HG03159 (cell line): ENCODE measurements at regions not wholly inside any gene's neighbourhood (a gene's known extent, or its start where the extent isn't known, plus 50 kb on each side); places are given as distances from the start of the nearest gene placed in this dataset.

Experiments
- ATAC-seq: cut with Tn5 transposase; IDR thresholded peaks from one replicate; pipeline ENCODE4 v1.9.1; 2021; ENCODE audit warnings: mild to moderate bottlenecking, moderate library complexity; ENCODE audit not compliant: unreplicated experiment

- no peak for ATAC-seq
Observed at GRCh38 chr3:23075496-23075895, 127.6 kb upstream of the UBE2E2 start.

DNA sequence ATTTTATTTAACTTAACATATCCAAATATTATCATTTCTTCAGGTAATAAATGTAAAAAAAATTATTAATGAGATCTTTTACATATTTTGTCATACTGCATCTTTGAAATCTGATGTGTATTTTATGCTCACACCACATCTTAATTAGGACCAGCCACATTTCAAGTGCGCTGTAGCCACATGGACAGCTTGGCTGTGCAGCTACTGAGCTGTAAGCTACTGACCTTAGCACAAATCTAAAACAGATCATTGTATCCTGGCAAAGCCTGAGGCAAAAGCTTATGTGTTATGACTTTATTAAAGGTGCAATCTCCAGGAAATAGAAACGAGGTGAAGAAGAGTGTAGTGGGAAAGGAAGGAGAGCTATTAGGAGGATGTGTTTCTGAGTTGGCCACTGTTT, 126.7 kb upstream of the UBE2E2 start:
- ATAC-seq, result no peak

DNA sequence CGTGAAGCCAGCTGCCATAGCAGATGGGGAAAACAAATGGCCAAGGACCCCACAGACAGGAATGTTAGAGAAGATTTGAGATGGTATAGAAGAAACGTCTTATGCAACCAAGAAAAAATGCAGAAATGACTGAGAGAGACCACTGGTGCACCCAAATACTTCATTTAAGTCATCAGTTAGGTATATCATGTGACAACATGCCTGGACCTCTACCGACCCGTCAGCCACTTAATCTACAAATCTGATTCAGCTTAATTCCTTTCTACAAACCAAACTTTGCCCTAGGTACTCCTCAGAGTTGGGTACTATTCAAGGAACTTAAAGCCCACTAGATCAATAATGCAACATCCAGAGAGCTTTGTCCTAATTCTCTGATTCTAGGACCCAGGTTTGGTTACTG, 126.0 kb upstream of the UBE2E2 start:
- ATAC-seq, result no peak

GRCh38 chr3:23078735-23079134, 124.4 kb upstream of the UBE2E2 start:
- ATAC-seq, result no peak

DNA sequence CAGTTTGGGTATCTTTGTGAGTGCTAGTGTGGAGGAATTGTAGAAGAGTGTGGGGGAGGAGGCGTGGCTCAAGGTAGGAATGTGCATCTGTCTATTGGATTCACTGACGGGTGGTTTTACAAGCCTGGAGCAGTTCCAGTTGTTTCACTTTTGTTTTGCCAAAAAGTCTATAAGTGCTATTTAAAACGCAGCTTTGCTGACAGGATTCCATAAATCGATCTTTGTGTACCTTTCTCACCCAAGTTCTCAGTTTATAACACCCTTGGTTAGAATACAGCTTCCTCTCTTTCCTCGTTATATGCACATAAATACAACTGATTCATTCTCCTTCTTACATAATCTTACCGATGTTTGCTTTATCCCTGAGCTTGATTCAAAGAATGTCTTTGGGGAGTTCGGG, 123.2 kb upstream of the UBE2E2 start:
- ATAC-seq, result no peak

GRCh38 chr3:23083701-23084100, 119.4 kb upstream of the UBE2E2 start:
- ATAC-seq, result no peak

GRCh38 chr3:23084367-23084766, 118.8 kb upstream of the UBE2E2 start:
- ATAC-seq, result no peak

GRCh38 chr3:23085261-23085660, 117.9 kb upstream of the UBE2E2 start:
- ATAC-seq, result no peak

GRCh38 chr3:23086331-23086730, 116.8 kb upstream of the UBE2E2 start:
- ATAC-seq, result no peak

GRCh38 chr3:23086831-23087230, 116.3 kb upstream of the UBE2E2 start:
- ATAC-seq, result no peak

GRCh38 chr3:23094412-23094811, 108.7 kb upstream of the UBE2E2 start:
- ATAC-seq, result no peak

GRCh38 chr3:23094890-23095462, 108.2 kb upstream of the UBE2E2 start:
- no peak for ATAC-seq

DNA sequence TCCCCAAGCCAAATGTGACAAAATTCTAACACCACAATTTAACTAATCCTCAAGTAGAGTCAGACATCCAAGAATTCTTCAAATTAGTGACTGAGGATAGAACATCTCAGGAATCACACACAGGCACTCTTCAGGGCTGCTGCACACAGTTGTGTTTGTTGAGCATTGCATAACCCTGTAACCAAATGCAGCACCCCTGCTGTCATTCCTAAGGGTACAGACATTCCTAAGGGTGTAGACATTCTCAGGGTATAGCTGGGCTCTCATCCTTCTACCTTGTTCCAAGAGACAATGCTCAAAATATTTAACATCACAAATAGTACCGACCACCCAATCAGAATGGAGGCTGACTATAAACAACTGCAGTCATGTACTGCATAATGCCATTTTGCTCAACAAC, 107.1 kb upstream of the UBE2E2 start:
- no peak for ATAC-seq

GRCh38 chr3:23099021-23099420, 104.1 kb upstream of the UBE2E2 start:
- ATAC-seq, result no peak

- no peak for ATAC-seq
Observed at GRCh38 chr3:23099677-23100076, 103.5 kb upstream of the UBE2E2 start.

- ATAC-seq, result no peak
Observed at GRCh38 chr3:23100106-23100505, 103.0 kb upstream of the UBE2E2 start.

- no peak for ATAC-seq
Observed at GRCh38 chr3:23103764-23104163, 99.4 kb upstream of the UBE2E2 start.

GRCh38 chr3:23105048-23105447, 98.1 kb upstream of the UBE2E2 start:
- ATAC-seq, result no peak

- no peak for ATAC-seq
Observed at GRCh38 chr3:23106666-23107065, 96.5 kb upstream of the UBE2E2 start.

GRCh38 chr3:23107221-23107620, 95.9 kb upstream of the UBE2E2 start:
- no peak for ATAC-seq

DNA sequence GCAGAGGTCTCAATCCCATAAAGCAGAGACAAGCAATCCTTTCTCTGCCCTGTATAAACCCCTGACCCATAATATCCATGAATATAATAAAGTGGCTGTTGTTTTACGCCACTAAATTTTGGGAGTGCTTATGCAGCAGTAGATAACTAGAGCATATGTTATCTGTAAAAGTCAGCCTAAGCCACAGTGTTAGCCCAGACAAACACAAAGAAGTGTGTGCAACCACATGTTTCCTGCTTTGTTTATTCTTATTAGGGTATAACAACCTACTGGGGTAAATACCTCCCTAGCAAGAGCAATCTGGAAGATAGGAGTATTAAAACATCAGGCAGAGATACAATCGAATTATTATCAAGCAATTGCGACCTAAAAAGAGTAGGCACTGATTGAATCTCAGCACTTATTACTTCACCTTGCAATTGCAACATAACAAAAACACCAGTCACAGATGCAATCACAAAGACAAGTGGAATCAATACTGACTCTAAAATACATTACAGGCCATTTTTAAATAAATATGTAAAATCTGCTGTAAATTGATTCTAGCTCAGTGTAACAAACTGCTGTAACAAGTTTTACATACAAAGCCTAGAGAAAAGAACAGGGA, 94.6 kb upstream of the UBE2E2 start:
- no peak for ATAC-seq

DNA sequence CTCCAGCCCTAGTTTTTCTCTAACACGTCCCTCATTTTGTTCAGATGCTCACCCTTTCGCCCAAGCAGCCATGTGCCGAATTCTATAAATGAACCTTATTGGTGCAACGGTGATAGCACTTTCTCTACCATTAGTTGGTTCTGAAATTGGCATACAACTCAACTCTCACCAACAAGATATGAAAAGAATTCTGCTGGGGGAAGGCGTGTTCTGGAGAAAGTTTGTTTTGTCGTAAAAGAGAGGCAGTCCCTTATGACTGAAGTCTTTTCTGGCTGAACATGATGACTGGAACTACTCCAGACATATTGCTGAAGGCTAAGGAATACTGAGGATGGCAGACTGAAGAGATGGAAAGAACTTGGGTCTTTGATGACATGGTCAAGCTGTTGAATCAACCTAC, 91.8 kb upstream of the UBE2E2 start:
- no peak for ATAC-seq

DNA sequence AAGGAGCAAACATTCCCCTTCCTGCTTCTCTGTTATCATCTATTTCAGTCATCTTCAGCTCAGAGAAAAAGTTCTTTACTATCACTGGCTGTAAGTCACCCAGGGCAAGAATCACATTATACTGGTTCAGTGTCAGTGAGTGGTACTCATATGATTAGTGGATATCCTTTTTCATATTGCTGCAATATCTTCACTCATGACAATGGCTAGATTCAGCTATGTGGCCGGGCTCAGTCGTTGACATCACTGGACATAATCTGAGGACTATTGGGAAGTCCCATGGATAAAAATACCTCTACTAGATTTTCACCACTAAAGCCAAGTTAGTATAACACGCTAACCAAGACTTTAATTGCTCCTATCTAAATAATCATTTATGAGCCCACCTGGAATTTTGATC, 91.3 kb upstream of the UBE2E2 start:
- no peak for ATAC-seq
